B cell (primary cell): ENCODE measurements at regions not wholly inside any gene's neighbourhood (a gene's known extent, or its start where the extent isn't known, plus 50 kb on each side); places are given as distances from the start of the nearest gene placed in this dataset.

ENCODE experiments used
- ATAC-seq: fragments of 200-7000 bp; cut with Tn5 transposase; one replicate; pipeline ENCODE4 v1.10.0; 2021; ENCODE audit warnings: low read depth, mild to moderate bottlenecking, moderate number of reproducible peaks, moderate library complexity
- CTCF ChIA-PET: fragments of 350-600 bp; sonication (Branson Sonifier 250); formaldehyde crosslinking; loops from one replicate; lab custom pipeline; 2021; ENCODE audit warnings: antibody characterized with exemption, inconsistent platforms; lab: Charles Lee
- POLR2A ChIA-PET: fragments of 350-600 bp; sonication (Branson Sonifier 250); formaldehyde crosslinking; loops from one replicate; lab custom pipeline; 2021; ENCODE audit warnings: antibody characterized with exemption; lab: Charles Lee
- DNase-seq: peaks from one replicate; pipeline ENCODE4 v3.0.0; 2013
- H2AFZ ChIP-seq: 2 replicates; pipeline ENCODE4 v1.6.1; 2012; ENCODE audit warnings: mild to moderate bottlenecking, low read depth, low read length; ENCODE audit not compliant: insufficient read depth, poor library complexity, severe bottlenecking
- H3K27ac ChIP-seq, 2 donors: 1 replicate in 1 of 2; 2 replicates in 1 of 2; pipeline ENCODE4 v1.5.1; 2012 to 2013; ENCODE audit warnings: low read length in 2 of 2, mild to moderate bottlenecking in 2 of 2, moderate library complexity in 1 of 2
- H3K27me3 ChIP-seq, 4 experiments: fragments of 200-600 bp in 1 of 4; sonication (generic) in 1 of 4; replicated peaks in 1 of 4; 1 replicate in 2 of 4; 2 replicates in 2 of 4; pipeline versions ENCODE4 v1.6.1 to v1.7.0; 2013 to 2016; ENCODE audit warnings: low read length in 3 of 4, mild to moderate bottlenecking in 2 of 4, mixed read lengths in 1 of 4, moderate library complexity in 1 of 4; ENCODE audit not compliant: insufficient read depth in 4 of 4, control insufficient read depth in 3 of 4; ENCODE audit errors: control extremely low read depth in 1 of 4
- H3K36me3 ChIP-seq, 2 experiments: replicated peaks in 1 of 2; 1 replicate in 1 of 2; 2 replicates in 1 of 2; pipeline versions ENCODE4 v1.6.1 to v1.7.1; 2013; ENCODE audit warnings: low read length in 1 of 2; ENCODE audit not compliant: insufficient read depth in 2 of 2, control insufficient read depth in 1 of 2; ENCODE audit errors: control extremely low read depth in 1 of 2, extremely low read depth in 1 of 2
- H3K4me1 ChIP-seq, 2 donors: fragments of 200-600 bp in 1 of 2; sonication (generic) in 1 of 2; 1 replicate in 1 of 2; 2 replicates in 1 of 2; pipeline versions ENCODE4 v1.5.1 to v1.6.1; 2013 to 2017; ENCODE audit warnings: low read length in 2 of 2; ENCODE audit not compliant: control insufficient read depth in 2 of 2, insufficient read depth in 2 of 2
- H3K4me2 ChIP-seq: replicated peaks from 2 replicates; pipeline ENCODE3; 2012; ENCODE audit warnings: mild to moderate bottlenecking, low read depth, low read length; ENCODE audit not compliant: poor library complexity, severe bottlenecking
- H3K4me3 ChIP-seq, 5 experiments: fragments of 200-600 bp in 1 of 5; sonication (generic) in 1 of 5; 1 replicate in 3 of 5; 2 replicates in 2 of 5; pipeline versions ENCODE4 v1.5.1 to v1.7.0; 2011 to 2016; ENCODE audit warnings: low read length in 4 of 5, mild to moderate bottlenecking in 4 of 5, low read depth in 2 of 5, control low read depth in 1 of 5, moderate library complexity in 1 of 5; ENCODE audit not compliant: insufficient read depth in 1 of 5; ENCODE audit errors: control extremely low read depth in 1 of 5, extremely low read depth in 1 of 5
- H3K79me2 ChIP-seq: fragments of 200-600 bp; sonication (generic); one replicate; pipeline ENCODE4 v1.6.0; 2016; ENCODE audit warnings: low read length; ENCODE audit not compliant: control insufficient read depth, insufficient read depth
- H3K9ac ChIP-seq: fragments of 200-600 bp; sonication (generic); 2 replicates; pipeline ENCODE4 v1.6.1; 2017; ENCODE audit warnings: mild to moderate bottlenecking, low read length, moderate library complexity
- H3K9me3 ChIP-seq, 3 donors: one replicate each; pipeline versions ENCODE4 v1.6.1 to v1.7.1; 2013; ENCODE audit warnings: low read length in 2 of 3; ENCODE audit not compliant: control insufficient read depth in 2 of 3, insufficient read depth in 1 of 3; ENCODE audit errors: control extremely low read depth in 1 of 3
- H4K20me1 ChIP-seq: 2 replicates; pipeline ENCODE4 v1.6.0; 2012; ENCODE audit warnings: mild to moderate bottlenecking, low read length; ENCODE audit not compliant: insufficient read depth, control insufficient read depth, poor library complexity, severe bottlenecking
- H3K27ac Mint-ChIP-seq: one replicate; pipeline ENCODE4 v1.8.0; 2021; ENCODE audit warnings: mixed read lengths
- H3K27me3 Mint-ChIP-seq: one replicate; pipeline ENCODE4 v1.8.0; 2021; ENCODE audit warnings: mixed read lengths
- H3K4me1 Mint-ChIP-seq: one replicate; pipeline ENCODE4 v1.8.0; 2021; ENCODE audit warnings: mixed read lengths
- H3K4me3 Mint-ChIP-seq: one replicate; pipeline ENCODE4 v1.8.0; 2021; ENCODE audit warnings: mixed read lengths
- H3K9me3 Mint-ChIP-seq: one replicate; pipeline ENCODE4 v1.8.0; 2022; ENCODE audit warnings: mixed read lengths; ENCODE audit not compliant: insufficient read depth
- CTCF ChIP-seq: fragments of 200-600 bp; IDR thresholded peaks from one replicate; pipeline ENCODE4 v1.8.0; 2022; ENCODE audit warnings: antibody characterized with exemption, mild to moderate bottlenecking
- EZH2 ChIP-seq: IDR thresholded peaks from 2 replicates; pipeline ENCODE4 v1.6.1; 2012; ENCODE audit warnings: borderline replicate concordance, low read depth, mild to moderate bottlenecking, moderate library complexity, low read length; ENCODE audit not compliant: insufficient read depth, poor library complexity, severe bottlenecking
- WGBS: methylation state at CpG from one replicate; pipeline ENCODE4 v1.1.5; 2013; ENCODE audit warnings: missing lambda C conversion rate; ENCODE audit not compliant: insufficient coverage; 5-methylcytosine and 5-hydroxymethylcytosine counted together
- intact Hi-C: fragments of 100-400 bp; cut with micrococcal nuclease; formaldehyde crosslinking; loops from one replicate; pipeline ENCODE4 v1.10.0; 2022

GRCh38 chr2:129735576-129735975 lies 243.9 kb upstream of the RAB6C start:
- Mint-ChIP-seq H3K27ac (no peak overlapping the region), H3K9me3 (no peaks in the 10 kb centered on the region), H3K4me1 (no peaks in the 10 kb centered on the region), H3K27me3 (no peaks in the 10 kb centered on the region), H3K4me3 (no peak overlapping the region)
- Histone ChIP-seq H3K9ac (no peak overlapping the region), H3K4me1 (no peaks in the 10 kb centered on the region), H3K36me3 (no peaks in the 10 kb centered on the region), H3K79me2 (no peaks in the 10 kb centered on the region), H3K4me2 (no peak overlapping the region), H3K4me3 (no peak overlapping the region), H3K27ac (no peak overlapping the region), H2AFZ (no peak overlapping the region), H3K27me3 (no peaks in the 10 kb centered on the region), H4K20me1 (no peaks in the 10 kb centered on the region), H3K9me3 (peaks cover 0 to 7% (median 0%) of the 10 kb centered on the region in 3 donors)
- TF ChIP-seq EZH2 (no peak), CTCF (no peak)
- no peak for ATAC-seq
- DNase-seq: no peak
- 90% methylated on average over 5 of the region's 6 CpGs for WGBS
- intact Hi-C loops: no loop called here
- ChIA-PET CTCF (no interaction called here), POLR2A (no interaction called here)

- WGBS: 87% methylated on average over 12 of the region's 15 CpGs
- Histone ChIP-seq H3K4me2 (no peak overlapping the region), H3K79me2 (no peaks in the 10 kb centered on the region), H3K9ac (no peak overlapping the region), H3K9me3 (peaks cover 0 to 7% (median 0%) of the 10 kb centered on the region in 3 donors), H3K4me3 (no peak overlapping the region), H3K36me3 (no peaks in the 10 kb centered on the region), H4K20me1 (no peaks in the 10 kb centered on the region), H3K27ac (no peak overlapping the region), H2AFZ (no peak overlapping the region), H3K27me3 (no peaks in the 10 kb centered on the region), H3K4me1 (no peaks in the 10 kb centered on the region)
- intact Hi-C loops: no loop called here
- ATAC-seq: no peak
- DNase-seq: no peak
- Mint-ChIP-seq H3K27me3 (no peaks in the 10 kb centered on the region), H3K9me3 (no peaks in the 10 kb centered on the region), H3K27ac (no peak overlapping the region), H3K4me1 (no peaks in the 10 kb centered on the region), H3K4me3 (no peak overlapping the region)
- TF ChIP-seq EZH2: no peak
- no peak for TF ChIP-seq CTCF
- POLR2A ChIA-PET: no interaction called here
- CTCF ChIA-PET: no interaction called here
These were observed 241.6 kb upstream of the RAB6C start for GRCh38 chr2:129737660-129738527.
